KMS-11 (cell line): ENCODE measurements at regions not wholly inside any gene's neighbourhood (a gene's known extent, or its start where the extent isn't known, plus 50 kb on each side); places are given as distances from the start of the nearest gene placed in this dataset.

Experiments
- H2AFZ ChIP-seq: fragments of 200-600 bp; sonication (generic); 2 replicates; pipeline ENCODE4 v1.6.1; 2016; ENCODE audit warnings: antibody characterized with exemption, mixed run types, low read depth
- H3K27ac ChIP-seq: fragments of 200-600 bp; sonication (generic); 2 replicates; pipeline ENCODE4 v1.6.1; 2016; ENCODE audit warnings: mild to moderate bottlenecking, mixed run types
- H3K27me3 ChIP-seq: fragments of 200-600 bp; sonication (generic); 2 replicates; pipeline ENCODE4 v1.6.1; 2017; ENCODE audit warnings: mild to moderate bottlenecking, low read depth, mixed run types, moderate library complexity; ENCODE audit not compliant: insufficient read depth
- H3K36me3 ChIP-seq: fragments of 200-600 bp; sonication (generic); 2 replicates; pipeline ENCODE4 v1.6.1; 2017; ENCODE audit warnings: mild to moderate bottlenecking, mixed run types; ENCODE audit not compliant: insufficient read depth
- H3K4me1 ChIP-seq: fragments of 200-600 bp; sonication (generic); 2 replicates; pipeline ENCODE4 v1.6.1; 2016; ENCODE audit warnings: mild to moderate bottlenecking, low read depth, mixed run types; ENCODE audit not compliant: poor library complexity, severe bottlenecking
- H3K4me2 ChIP-seq: fragments of 200-600 bp; sonication (generic); 2 replicates; pipeline ENCODE4 v1.7.0; 2016; ENCODE audit warnings: mild to moderate bottlenecking, mixed run types
- H3K4me3 ChIP-seq: fragments of 200-600 bp; sonication (generic); IDR thresholded peaks from 2 replicates; pipeline ENCODE4 v1.6.1; 2017; ENCODE audit warnings: low read depth, low read length, mixed read lengths; ENCODE audit not compliant: insufficient read depth
- H3K79me2 ChIP-seq: fragments of 200-600 bp; sonication (generic); 2 replicates; pipeline ENCODE4 v1.6.1; 2016; ENCODE audit warnings: low read depth, mixed run types; ENCODE audit not compliant: insufficient read depth
- H3K9ac ChIP-seq: fragments of 200-600 bp; sonication (generic); 2 replicates; pipeline ENCODE4 v1.6.1; 2016; ENCODE audit warnings: mild to moderate bottlenecking, mixed run types
- H4K20me1 ChIP-seq: fragments of 200-600 bp; sonication (generic); 2 replicates; pipeline ENCODE4 v1.6.1; 2016; ENCODE audit warnings: mild to moderate bottlenecking, mixed run types; ENCODE audit not compliant: insufficient read depth
- TF ChIP-seq, protein P1 (sequence below): fragments of 200-600 bp; sonication (generic); conservative IDR thresholded peaks from 2 replicates; pipeline ENCODE4 v1.6.1; 2017; ENCODE audit warnings: low read depth, mild to moderate bottlenecking, antibody characterized with exemption, low read length, moderate library complexity, mixed read lengths

DNA sequence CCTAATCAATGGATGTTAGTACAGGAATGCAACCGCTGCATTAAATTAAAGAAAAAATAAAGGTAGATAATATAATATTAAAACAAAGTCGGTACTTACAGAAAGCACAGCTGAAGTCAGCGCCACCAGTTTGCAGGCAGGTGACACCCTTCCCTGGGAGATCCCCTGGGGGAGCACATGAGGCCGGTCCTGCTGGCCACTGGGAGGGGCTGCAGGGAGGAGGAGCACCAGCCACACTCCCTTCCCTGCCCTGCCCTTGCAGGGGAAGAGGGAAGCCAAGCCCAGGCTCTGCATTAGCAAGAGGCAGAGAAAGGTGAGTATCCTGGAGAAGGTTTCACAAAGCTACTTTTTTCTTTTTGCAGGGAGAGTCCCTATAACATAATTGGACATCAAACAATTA, 507.0 kb downstream of the AJAP1 start:
- Histone ChIP-seq H3K4me1 (no peaks in the 10 kb centered on the region), H3K79me2 (no peaks in the 10 kb centered on the region), H2AFZ (no peak overlapping the region), H3K9ac (no peak overlapping the region), H3K27ac (no peak overlapping the region), H3K36me3 (no peaks in the 10 kb centered on the region), H3K4me3 (no peak overlapping the region), H3K4me2 (no peak overlapping the region), H3K27me3 (no peaks in the 10 kb centered on the region; the same call in 1 of the 2 replicates), H4K20me1 (no peaks in the 10 kb centered on the region)
- TF ChIP-seq, protein P1, sequence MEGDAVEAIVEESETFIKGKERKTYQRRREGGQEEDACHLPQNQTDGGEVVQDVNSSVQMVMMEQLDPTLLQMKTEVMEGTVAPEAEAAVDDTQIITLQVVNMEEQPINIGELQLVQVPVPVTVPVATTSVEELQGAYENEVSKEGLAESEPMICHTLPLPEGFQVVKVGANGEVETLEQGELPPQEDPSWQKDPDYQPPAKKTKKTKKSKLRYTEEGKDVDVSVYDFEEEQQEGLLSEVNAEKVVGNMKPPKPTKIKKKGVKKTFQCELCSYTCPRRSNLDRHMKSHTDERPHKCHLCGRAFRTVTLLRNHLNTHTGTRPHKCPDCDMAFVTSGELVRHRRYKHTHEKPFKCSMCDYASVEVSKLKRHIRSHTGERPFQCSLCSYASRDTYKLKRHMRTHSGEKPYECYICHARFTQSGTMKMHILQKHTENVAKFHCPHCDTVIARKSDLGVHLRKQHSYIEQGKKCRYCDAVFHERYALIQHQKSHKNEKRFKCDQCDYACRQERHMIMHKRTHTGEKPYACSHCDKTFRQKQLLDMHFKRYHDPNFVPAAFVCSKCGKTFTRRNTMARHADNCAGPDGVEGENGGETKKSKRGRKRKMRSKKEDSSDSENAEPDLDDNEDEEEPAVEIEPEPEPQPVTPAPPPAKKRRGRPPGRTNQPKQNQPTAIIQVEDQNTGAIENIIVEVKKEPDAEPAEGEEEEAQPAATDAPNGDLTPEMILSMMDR: no peak

DNA sequence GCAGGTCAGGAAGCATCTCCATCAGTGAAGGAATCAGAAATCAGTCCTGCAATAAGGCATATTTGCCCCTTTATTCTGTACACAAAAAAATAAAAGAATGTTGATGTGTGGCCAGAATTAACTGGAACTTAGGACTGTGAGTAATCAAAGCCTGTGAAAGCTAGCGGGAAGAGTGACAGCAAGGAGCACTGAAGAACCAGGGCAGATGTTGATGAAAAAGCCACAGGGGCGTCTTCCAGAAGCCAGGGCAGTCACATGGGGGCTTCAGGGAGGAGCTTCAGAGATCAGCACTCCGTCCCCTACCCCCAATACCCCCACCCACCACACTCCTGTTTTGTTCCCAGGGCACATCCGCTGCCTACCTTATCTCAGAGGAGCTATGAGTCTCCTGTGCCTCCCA, 502.8 kb downstream of the AJAP1 start:
- H3K4me2 ChIP-seq: no peak overlapping the region
- no peak overlapping the region for H2AFZ ChIP-seq
- H3K36me3 ChIP-seq: no peaks in the 10 kb centered on the region
- H3K27ac ChIP-seq: no peak overlapping the region
- no peaks in the 10 kb centered on the region; the same call in 1 of the 2 replicates for H3K27me3 ChIP-seq
- no peaks in the 10 kb centered on the region for H3K4me1 ChIP-seq
- no peaks in the 10 kb centered on the region for H4K20me1 ChIP-seq
- no peaks in the 10 kb centered on the region for H3K79me2 ChIP-seq
- no peak overlapping the region for H3K9ac ChIP-seq
- H3K4me3 ChIP-seq: no peak overlapping the region
- TF ChIP-seq, protein P1: no peak

GRCh38 chr1:5156416-5157120, 502.2 kb downstream of the AJAP1 start:
- Histone ChIP-seq H3K4me3 (no peak overlapping the region), H3K9ac (no peak overlapping the region)
- TF ChIP-seq, protein P1: no peak

GRCh38 chr1:5151511-5151910, 497.1 kb downstream of the AJAP1 start:
- no peaks in the 10 kb centered on the region for H3K4me1 ChIP-seq
- no peak overlapping the region for H3K4me3 ChIP-seq
- H4K20me1 ChIP-seq: no peaks in the 10 kb centered on the region
- no peak overlapping the region for H3K9ac ChIP-seq
- no peak overlapping the region for H2AFZ ChIP-seq
- H3K36me3 ChIP-seq: no peaks in the 10 kb centered on the region
- TF ChIP-seq, protein P1: no peak
- H3K27ac ChIP-seq: no peak overlapping the region
- no peaks in the 10 kb centered on the region; the same call in 1 of the 2 replicates for H3K27me3 ChIP-seq
- H3K79me2 ChIP-seq: no peaks in the 10 kb centered on the region
- H3K4me2 ChIP-seq: no peak overlapping the region

More at GRCh38 chr1:5156416-5157120, 502.2 kb downstream of the AJAP1 start:
- no peak overlapping the region for H3K27ac ChIP-seq
- no peaks in the 10 kb centered on the region for H3K36me3 ChIP-seq
- H3K79me2 ChIP-seq: no peaks in the 10 kb centered on the region
- H4K20me1 ChIP-seq: no peaks in the 10 kb centered on the region
- H2AFZ ChIP-seq: no peak overlapping the region
- H3K4me1 ChIP-seq: no peaks in the 10 kb centered on the region
- H3K4me2 ChIP-seq: no peak overlapping the region
- H3K27me3 ChIP-seq: no peaks in the 10 kb centered on the region; the same call in 1 of the 2 replicates
